ENCODE measurements at regions not wholly inside any gene's neighbourhood (a gene's known extent, or its start where the extent isn't known, plus 50 kb on each side); places are given as distances from the start of the nearest gene placed in this dataset.

GRCh38 chr4:153096344-153096743 lies 107.9 kb upstream of the TRIM2 start:
- TF ChIP-seq RAD21 (IDR thresholded peaks at IDR 0.05), result no peak
- no peak for TF ChIP-seq CTCF (IDR thresholded peaks at IDR 0.05; ENCODE audit: low read depth, low read length, missing input control)
- no peak for TF ChIP-seq YY1 (IDR thresholded peaks at IDR 0.05)
